A673 (cell line): ENCODE measurements at regions not wholly inside any gene's neighbourhood (a gene's known extent, or its start where the extent isn't known, plus 50 kb on each side); places are given as distances from the start of the nearest gene placed in this dataset.

Source experiments
- EZH2 ChIP-seq: fragments of 200-600 bp; sonication (generic); IDR thresholded peaks from 2 replicates; pipeline ENCODE4 v1.6.1; 2017; ENCODE audit warnings: borderline replicate concordance, low read depth, mild to moderate bottlenecking, mixed read lengths, antibody characterized with exemption, low read length; ENCODE audit not compliant: poor library complexity, severe bottlenecking
- TF ChIP-seq, protein P1 (sequence below): fragments of 300-800, 200-600 bp; sonication (generic); conservative IDR thresholded peaks from 2 replicates; pipeline ENCODE4 v1.5.1; 2017; ENCODE audit warnings: low read depth, mild to moderate bottlenecking, antibody characterized with exemption, low read length, moderate library complexity, mixed read lengths

DNA sequence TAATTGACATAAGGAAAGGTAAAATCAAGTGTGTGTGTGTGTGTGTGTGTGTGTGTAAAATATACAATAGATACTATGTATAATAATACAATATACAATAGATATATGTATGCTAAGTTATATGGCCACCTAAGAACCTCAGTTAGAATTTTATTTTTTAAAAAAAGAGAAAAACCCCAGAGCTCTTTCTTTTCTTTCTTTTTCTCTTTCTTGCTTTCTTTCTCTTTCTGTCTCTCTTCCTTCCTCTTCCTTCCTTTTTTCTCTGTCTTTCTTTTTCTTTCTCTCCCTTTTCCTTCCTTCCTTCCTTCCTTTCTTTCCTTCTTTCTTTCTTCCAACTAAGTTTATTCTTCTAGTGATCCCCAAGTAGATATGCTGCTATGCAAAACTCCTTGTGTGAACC is 64.6 kb upstream of the FN1 start:
- TF ChIP-seq, protein P1, sequence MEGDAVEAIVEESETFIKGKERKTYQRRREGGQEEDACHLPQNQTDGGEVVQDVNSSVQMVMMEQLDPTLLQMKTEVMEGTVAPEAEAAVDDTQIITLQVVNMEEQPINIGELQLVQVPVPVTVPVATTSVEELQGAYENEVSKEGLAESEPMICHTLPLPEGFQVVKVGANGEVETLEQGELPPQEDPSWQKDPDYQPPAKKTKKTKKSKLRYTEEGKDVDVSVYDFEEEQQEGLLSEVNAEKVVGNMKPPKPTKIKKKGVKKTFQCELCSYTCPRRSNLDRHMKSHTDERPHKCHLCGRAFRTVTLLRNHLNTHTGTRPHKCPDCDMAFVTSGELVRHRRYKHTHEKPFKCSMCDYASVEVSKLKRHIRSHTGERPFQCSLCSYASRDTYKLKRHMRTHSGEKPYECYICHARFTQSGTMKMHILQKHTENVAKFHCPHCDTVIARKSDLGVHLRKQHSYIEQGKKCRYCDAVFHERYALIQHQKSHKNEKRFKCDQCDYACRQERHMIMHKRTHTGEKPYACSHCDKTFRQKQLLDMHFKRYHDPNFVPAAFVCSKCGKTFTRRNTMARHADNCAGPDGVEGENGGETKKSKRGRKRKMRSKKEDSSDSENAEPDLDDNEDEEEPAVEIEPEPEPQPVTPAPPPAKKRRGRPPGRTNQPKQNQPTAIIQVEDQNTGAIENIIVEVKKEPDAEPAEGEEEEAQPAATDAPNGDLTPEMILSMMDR, result no peak
- TF ChIP-seq EZH2, result no peak
